C4-2B (cell line): ENCODE measurements at regions not wholly inside any gene's neighbourhood (a gene's known extent, or its start where the extent isn't known, plus 50 kb on each side); places are given as distances from the start of the nearest gene placed in this dataset.

Experiments used
- H3K27ac ChIP-seq: fragments of 450-650 bp; 2 replicates; pipeline ENCODE4 v1.5.1; 2017
- ZFX ChIP-seq: fragments of 450-650 bp; IDR thresholded peaks from 2 replicates; pipeline ENCODE4 v1.6.1; 2017
- TF ChIP-seq, protein P1 (sequence below): fragments of 450-650 bp; conservative IDR thresholded peaks from 2 replicates; pipeline ENCODE4 v1.5.1; 2017; ENCODE audit warnings: mild to moderate bottlenecking

DNA sequence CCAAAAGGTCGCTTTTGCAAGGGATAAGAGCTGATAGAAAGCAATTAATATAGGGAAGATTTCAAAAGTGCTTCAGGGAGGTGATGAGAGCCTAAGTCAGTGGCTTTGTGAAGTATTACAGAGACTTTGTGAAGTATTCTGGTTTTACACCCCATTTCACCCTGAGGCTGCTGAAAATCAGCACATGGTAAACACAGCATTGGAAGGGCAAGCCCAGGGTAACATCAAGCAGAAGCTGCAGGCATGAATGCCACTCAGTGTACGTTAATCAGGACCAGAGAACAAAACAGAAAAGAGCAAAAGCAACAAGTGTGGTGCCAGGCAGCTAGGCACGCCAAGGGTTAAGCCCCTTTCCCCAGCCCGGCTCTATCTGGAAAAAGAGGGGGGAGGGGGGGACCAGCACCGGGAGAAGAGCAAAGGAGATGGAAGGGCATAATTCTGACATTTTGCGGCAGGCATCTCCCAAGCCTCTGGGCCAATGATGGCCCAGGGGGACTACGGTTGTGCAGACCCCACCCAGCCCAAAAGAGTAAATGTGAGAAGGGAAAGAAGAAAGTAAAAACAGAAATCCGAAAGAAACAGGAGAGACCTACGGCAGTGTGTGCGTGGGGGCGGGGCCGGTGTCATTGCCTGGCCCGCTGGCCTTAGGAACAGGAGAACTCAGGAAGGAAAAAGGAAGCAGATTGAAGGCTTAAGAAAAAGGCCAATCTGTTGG, 58.9 kb downstream of the DHRS2 start:
- peak overlapping the region; percentile 51; the same call in 1 of the 2 replicates for H3K27ac ChIP-seq
- TF ChIP-seq, protein P1, sequence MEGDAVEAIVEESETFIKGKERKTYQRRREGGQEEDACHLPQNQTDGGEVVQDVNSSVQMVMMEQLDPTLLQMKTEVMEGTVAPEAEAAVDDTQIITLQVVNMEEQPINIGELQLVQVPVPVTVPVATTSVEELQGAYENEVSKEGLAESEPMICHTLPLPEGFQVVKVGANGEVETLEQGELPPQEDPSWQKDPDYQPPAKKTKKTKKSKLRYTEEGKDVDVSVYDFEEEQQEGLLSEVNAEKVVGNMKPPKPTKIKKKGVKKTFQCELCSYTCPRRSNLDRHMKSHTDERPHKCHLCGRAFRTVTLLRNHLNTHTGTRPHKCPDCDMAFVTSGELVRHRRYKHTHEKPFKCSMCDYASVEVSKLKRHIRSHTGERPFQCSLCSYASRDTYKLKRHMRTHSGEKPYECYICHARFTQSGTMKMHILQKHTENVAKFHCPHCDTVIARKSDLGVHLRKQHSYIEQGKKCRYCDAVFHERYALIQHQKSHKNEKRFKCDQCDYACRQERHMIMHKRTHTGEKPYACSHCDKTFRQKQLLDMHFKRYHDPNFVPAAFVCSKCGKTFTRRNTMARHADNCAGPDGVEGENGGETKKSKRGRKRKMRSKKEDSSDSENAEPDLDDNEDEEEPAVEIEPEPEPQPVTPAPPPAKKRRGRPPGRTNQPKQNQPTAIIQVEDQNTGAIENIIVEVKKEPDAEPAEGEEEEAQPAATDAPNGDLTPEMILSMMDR: no peak
- no peak for TF ChIP-seq ZFX

DNA sequence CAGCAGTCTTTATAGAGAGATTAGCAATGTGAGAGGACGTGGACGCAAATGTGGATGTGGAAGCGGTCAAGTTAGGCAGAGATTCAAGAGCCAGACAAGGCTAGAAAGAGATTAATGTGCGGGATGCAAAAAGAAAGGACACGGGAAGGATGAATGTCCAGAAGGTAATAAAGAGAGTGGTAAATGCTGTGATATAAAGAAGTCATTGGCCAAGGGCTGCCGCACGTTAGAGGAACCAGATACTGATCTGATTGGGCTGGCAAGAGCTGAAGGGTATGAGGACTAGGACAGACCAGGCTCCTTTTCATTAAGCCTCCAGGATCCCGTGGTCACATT, 59.5 kb downstream of the DHRS2 start:
- TF ChIP-seq ZFX: no peak
- TF ChIP-seq, protein P1: no peak
- no peak overlapping the region for H3K27ac ChIP-seq

DNA sequence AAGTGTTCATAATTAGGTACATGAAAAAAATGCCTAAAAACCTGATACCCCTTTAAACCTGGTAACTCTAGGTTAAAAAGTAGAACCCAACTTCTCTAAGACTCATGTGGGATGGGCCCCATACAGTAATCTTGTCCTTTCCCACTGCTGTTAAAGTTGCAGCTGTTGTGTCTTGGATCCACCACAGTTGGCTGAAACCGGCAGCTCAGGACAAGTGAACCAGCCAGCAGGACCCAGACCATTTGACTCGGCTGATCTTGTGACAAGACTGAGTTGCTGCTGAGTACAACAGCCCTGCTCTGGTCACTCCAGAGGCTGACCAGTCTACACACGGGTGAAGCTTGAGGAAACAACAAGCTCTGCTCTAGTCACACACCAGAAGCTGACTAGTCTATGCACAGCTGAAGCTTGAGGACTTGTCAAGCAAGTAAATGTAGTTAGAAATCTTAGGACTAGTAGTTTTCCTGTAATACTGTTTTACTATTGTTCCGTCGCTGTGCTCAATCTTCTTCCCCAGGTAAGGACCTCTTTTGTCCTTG, 60.6 kb downstream of the DHRS2 start:
- no peak for TF ChIP-seq ZFX
- TF ChIP-seq, protein P1: no peak
- no peak overlapping the region for H3K27ac ChIP-seq

DNA sequence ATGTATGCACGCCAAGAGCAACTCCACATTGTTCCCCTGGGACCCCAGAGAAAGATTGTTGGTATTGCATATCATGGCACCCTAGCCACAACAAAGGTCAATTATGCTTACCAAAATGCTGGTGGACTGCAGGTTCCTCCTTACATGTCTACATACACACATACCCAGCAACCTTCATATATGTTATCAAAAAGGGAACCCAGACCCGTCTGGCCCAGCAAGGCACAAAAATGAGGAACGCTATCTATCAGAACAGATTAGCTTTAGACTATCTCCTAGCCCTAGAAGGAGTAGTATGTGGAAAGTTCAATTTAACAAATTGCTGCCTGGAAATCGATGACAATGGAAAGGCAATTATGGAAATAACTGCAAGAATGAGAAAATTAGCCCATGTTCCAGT, 61.5 kb downstream of the DHRS2 start:
- TF ChIP-seq, protein P1: no peak
- TF ChIP-seq ZFX: no peak
- H3K27ac ChIP-seq: no peak overlapping the region

DNA sequence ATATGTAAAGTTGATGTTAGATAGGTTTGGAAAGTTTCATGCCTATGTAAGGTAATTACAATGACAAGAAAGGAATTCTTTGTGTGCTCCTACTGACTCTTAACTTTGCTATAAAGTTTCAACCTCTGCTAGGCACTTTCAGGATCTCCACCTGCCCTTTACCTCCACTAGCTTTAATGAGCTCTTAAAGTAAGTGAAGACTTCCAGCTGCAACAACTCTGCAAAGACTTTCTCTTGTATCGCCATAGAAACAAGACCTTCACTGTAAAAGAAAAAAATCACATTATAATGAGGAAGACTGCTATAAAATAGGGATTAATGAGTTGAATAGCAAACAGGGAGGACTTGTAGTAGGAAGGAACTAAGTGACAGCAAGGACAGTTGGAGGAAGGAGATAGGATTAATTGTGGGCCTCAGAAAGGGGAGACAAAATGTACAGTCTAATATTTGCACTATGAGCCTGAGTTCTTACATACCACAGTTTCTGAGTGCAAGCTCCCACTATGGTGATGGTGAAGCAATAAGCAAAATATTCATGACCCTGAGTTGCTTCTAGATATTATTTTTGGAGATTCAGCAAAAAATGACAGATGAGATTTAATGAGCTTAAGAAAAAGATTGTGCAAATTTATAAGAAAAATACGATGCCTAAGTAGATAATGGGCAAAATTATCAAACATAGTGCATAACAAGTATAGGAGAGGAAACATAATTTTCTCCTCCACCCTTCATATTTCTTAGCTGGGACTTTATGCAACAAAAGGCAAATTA, 66.7 kb downstream of the DHRS2 start:
- no peak for TF ChIP-seq ZFX
- TF ChIP-seq, protein P1: no peak
- H3K27ac ChIP-seq: no peak overlapping the region

DNA sequence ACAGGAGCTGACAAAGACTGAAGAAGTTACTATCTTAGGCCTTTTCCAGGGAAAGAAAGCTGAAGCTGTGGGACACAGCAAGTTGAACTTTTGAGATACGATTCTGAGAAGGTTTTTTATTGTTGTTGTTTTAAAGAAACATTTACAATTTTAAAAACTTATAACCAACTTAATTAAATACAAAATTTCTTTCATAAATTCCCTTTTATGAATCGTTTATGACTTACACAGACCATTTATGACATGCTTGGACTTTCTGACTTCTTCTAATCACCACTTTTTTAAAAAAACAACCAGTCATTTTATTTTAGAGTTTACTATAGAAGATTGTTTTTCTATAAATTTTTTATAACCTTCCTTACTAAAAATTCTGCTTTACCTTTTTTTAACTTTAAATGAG, 68.7 kb downstream of the DHRS2 start:
- H3K27ac ChIP-seq: no peak overlapping the region
- TF ChIP-seq ZFX: no peak
- TF ChIP-seq, protein P1: no peak

DNA sequence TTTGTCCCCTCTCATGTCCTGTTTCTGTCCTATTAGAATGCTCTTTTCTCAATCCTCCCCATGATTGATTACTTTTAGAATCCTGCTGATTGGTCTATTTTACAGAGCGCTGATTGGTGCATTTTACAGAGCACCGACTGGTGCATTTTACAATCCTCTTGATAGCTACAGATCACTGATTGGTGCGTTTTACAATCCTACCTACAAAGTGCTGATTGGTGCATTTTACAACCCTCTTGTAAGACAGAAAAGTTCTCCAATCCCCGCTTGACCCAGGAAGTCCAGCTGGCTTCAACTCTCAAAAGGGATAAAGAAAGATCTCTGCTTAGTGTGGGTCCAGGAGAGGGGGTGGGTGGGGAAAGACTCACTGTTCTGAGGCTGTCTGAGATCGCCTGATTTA, 71.3 kb downstream of the DHRS2 start:
- no peak for TF ChIP-seq ZFX
- TF ChIP-seq, protein P1: no peak
- no peak overlapping the region for H3K27ac ChIP-seq
